ENCODE measurements at regions not wholly inside any gene's neighbourhood (a gene's known extent, or its start where the extent isn't known, plus 50 kb on each side); places are given as distances from the start of the nearest gene placed in this dataset.
"Not testable (repeated sequence)": the region's sequence is repeated elsewhere in the genome, so short reads cannot be mapped to it uniquely, and the experiment has no call there.

- H3K9me3 Mint-ChIP-seq, H3K27ac Mint-ChIP-seq, H3K4me1 Mint-ChIP-seq, H3K4me3 Mint-ChIP-seq, H3K36me3 Mint-ChIP-seq: not testable (repeated sequence)
- H3K27me3 Mint-ChIP-seq, result peaks cover 11% of the 10 kb centered on the region
Observed at GRCh38 chr15:83383608-83384139, 63.5 kb upstream of the SH3GL3 start.

- no peaks in the 10 kb centered on the region for H3K36me3 Mint-ChIP-seq
- no peaks in the 10 kb centered on the region for H3K9me3 Mint-ChIP-seq
- H3K4me1 Mint-ChIP-seq, result no peaks in the 10 kb centered on the region
- no peak overlapping the region for H3K4me3 Mint-ChIP-seq
- no peak overlapping the region for H3K27ac Mint-ChIP-seq
- H3K27me3 Mint-ChIP-seq, result peaks cover 24% of the 10 kb centered on the region
Observed at GRCh38 chr15:83396101-83396500, 51.0 kb upstream of the SH3GL3 start.

All from activated naive CD4-positive, alpha-beta T cell treated with anti-CD3 and anti-CD28 coated beads, Interleukin-2, amount 50 U/mL, for 24 hours (primary cell).